HG03457 (cell line): ENCODE measurements at regions not wholly inside any gene's neighbourhood (a gene's known extent, or its start where the extent isn't known, plus 50 kb on each side); places are given as distances from the start of the nearest gene placed in this dataset.

Source experiments
- ATAC-seq: cut with Tn5 transposase; IDR thresholded peaks from one replicate; pipeline ENCODE4 v1.9.1; 2021; ENCODE audit warnings: moderate number of reproducible peaks; ENCODE audit not compliant: unreplicated experiment

GRCh38 chr5:98104454-98105188 lies 668.8 kb upstream of the RGMB start:
- no peak for ATAC-seq

GRCh38 chr5:98105681-98106080 lies 667.8 kb upstream of the RGMB start:
- no peak for ATAC-seq

- no peak for ATAC-seq
Measured at GRCh38 chr5:98106116-98107031, 667.1 kb upstream of the RGMB start.

DNA sequence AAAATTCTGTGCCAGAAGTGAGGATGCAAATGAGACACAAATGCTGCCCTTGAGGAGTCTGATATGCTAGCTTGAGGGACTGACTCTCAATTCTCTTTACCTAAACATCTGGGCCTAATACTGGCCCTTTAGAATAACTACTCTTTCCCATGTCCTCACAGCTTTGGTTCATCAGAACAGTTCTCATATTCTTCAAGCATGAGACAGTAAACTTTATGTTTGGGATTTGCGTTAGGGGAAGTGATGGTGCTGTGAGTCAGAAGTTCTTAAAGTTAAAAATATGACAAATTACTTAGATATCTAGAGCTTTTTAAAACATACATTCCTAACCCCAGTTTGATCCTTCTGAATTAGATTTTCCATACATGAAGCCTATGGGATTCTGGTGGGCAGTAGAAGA lies 665.0 kb upstream of the RGMB start:
- ATAC-seq = no peak

- ATAC-seq = no peak
Measured at GRCh38 chr5:98109561-98110006, 663.9 kb upstream of the RGMB start.

DNA sequence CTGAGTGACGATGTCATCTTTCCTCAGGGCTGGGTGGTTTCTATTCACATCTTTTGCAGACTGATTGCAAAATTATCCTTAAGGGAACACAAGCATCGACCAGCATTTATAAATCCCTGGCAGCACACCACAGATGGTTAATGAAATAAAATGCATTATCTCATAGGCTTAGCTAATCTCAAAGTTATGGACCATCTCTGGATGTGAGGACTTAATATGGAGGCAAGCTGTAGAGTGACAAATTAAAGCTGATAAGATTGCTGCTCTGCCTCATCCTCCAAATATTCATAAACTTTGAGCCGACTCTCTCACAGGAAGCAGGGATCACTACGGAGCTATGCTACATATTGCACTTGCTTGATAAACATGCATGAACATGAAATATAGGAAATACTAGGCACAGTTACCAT lies 663.2 kb upstream of the RGMB start:
- no peak for ATAC-seq

- no peak for ATAC-seq
Measured at GRCh38 chr5:98110791-98111190, 662.7 kb upstream of the RGMB start.

DNA sequence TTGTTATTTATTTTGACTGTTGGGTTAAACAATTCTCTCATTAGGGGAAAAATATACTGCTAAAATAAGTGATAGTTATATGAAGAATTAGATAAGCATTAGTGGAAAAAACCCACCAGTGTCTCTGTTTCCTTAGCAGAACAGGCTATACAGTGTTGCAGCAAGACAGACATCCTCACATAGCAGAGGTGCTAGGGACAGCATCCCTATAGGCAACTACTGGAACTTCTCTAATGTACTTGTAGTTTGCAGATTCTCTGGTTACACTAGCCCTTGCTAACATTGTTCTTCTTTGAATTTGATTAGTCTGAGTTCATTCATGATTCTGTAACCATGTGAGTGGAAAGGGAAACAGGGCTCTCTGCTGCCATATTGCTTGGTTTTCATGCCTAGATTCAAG lies 661.8 kb upstream of the RGMB start:
- ATAC-seq = no peak

DNA sequence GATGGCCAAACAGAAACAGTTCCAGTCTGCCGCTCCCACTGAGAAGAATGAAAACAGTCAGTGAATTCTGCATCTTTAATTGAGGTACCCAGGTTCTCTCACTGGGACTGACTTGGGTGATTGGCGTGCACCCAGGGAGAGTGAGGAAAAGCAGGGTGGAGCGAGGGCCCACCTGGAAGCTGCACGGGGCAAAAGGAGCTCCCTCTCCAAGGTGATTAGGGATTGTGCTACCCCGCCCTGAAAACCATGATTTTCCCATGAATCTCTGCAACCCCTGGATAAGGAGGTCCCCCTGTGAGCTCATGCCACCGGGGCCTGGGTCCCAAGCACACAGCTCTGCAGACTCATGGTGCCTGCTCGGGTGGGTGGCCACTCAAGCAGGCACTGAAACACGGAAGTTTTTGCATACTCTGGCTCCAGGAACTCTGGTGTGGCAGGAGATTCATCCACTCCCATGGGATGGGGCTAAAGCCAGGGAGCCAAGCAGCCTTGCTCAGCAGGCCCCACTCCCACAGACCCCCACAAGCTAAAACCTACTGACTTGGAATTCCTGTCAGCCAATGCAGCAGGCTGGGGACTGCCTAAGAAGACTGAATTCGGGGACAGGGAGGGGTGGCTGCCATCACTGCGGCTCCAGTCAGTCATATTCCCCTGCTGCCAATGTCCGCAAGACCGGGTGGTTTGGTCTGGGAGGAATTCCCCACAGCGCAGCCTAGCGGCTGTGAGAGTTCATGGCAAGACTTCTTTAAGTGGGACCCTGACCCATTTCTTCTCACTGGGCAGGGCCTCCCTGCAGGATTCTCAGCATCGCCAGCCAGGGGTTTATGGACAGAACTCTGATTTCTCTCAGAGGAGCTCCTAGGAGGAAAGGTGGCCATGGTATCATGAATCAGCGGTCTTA lies 652.2 kb upstream of the RGMB start:
- no peak for ATAC-seq

DNA sequence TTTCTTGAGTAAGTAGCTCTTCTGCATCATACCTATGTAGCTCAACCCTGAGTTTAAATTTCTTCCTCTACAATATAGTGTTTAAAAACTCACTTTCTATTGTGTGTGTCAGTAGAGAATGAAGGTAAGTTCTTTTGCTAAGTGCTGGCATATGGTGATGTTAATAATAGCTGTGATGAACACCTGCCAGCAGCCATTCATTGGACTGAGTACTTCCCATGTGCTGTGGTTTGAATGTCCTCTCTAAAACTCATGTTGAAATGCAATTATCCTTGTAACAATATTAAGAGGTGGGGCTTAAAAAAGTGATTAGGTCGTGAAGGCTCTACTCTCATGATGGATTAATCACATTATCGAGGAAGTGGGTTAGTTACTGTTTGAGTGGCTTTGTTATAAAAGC lies 645.2 kb upstream of the RGMB start:
- no peak for ATAC-seq

- ATAC-seq = no peak
Measured at GRCh38 chr5:98128846-98129245, 644.6 kb upstream of the RGMB start.

- no peak for ATAC-seq
Measured at GRCh38 chr5:98130261-98131035, 643.0 kb upstream of the RGMB start.

DNA sequence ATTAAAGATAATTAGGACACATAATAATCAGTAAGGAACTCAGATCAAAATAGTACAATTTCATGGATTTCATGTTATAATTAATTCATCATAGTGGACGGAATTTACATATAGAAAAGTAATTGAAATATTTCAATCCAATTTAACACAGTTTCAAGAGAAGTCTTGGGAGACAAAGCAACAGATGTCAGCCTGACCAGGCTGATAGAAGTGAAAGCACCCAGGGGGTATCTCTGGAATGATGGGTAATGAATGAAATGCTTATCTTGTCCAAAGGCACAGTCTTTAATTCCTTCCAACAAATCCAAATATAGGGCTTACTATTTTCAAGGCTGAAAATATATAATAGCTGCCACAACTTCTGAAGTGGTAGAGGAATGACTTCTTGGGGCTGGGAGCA lies 629.3 kb upstream of the RGMB start:
- no peak for ATAC-seq

GRCh38 chr5:98144710-98145109 lies 628.8 kb upstream of the RGMB start:
- ATAC-seq = no peak

DNA sequence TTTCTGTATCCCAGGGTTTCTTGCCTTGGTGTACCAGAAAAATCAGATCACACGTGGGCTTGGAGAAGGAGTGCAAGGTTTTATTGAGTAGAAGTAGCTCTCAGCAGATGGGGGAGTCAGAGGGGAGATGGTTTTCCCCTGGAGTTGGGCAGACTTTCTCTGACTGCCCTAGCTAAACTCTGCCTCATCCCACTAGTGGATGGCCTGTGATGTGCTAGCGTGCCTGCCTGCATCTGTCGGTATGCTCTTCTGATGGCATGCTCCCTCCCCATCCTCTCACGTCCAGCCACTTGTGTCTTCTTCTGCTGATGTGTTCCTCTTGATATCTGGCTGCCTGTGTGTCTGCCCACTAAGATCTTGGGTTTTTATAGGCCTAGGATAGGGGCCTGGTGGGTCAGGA lies 616.1 kb upstream of the RGMB start:
- ATAC-seq = no peak

GRCh38 chr5:98158440-98158839 lies 615.0 kb upstream of the RGMB start:
- ATAC-seq = no peak

- no peak for ATAC-seq
Measured at GRCh38 chr5:98163796-98164493, 609.5 kb upstream of the RGMB start.

DNA sequence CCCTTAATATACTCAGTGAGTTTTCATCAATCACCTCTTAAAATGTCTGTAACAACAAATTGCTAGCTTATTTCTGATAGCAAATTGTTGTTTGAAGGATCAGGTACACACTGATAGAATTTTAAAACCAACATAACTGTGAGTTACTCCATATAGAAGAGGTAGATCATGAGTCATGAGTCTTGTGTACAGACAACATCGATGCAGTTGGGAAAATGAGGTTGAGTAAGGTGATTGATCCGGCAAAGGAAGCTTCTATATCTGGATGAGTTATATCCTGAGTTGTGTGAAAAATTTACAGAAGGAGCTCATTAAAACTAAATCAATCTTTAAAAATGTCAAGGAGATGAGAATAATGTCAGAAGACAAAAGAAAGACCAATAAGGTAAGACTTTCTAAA lies 604.6 kb upstream of the RGMB start:
- no peak for ATAC-seq

DNA sequence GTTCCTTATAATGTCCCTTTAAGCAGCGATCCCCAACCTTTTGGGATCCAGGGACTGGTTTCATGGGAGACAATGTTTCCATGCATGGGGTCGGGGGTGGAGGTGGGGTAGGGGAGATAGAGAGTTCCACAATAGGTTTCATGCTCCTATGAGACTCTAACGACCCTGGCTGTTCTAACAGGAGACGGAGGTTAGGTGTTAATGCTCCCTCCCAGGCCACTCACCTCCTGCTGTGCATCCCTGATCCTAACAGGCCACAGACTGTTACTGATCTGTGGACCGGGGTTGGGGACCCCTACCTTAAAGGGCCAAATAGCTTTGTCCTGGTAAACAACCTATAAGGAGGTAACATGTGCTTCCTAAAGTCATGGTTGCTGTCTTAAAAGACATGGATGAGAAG lies 602.5 kb upstream of the RGMB start:
- no peak for ATAC-seq

- ATAC-seq = no peak
Measured at GRCh38 chr5:98173334-98173733, 600.1 kb upstream of the RGMB start.
